ENCODE measurements at regions not wholly inside any gene's neighbourhood (a gene's known extent, or its start where the extent isn't known, plus 50 kb on each side); places are given as distances from the start of the nearest gene placed in this dataset.

DNA sequence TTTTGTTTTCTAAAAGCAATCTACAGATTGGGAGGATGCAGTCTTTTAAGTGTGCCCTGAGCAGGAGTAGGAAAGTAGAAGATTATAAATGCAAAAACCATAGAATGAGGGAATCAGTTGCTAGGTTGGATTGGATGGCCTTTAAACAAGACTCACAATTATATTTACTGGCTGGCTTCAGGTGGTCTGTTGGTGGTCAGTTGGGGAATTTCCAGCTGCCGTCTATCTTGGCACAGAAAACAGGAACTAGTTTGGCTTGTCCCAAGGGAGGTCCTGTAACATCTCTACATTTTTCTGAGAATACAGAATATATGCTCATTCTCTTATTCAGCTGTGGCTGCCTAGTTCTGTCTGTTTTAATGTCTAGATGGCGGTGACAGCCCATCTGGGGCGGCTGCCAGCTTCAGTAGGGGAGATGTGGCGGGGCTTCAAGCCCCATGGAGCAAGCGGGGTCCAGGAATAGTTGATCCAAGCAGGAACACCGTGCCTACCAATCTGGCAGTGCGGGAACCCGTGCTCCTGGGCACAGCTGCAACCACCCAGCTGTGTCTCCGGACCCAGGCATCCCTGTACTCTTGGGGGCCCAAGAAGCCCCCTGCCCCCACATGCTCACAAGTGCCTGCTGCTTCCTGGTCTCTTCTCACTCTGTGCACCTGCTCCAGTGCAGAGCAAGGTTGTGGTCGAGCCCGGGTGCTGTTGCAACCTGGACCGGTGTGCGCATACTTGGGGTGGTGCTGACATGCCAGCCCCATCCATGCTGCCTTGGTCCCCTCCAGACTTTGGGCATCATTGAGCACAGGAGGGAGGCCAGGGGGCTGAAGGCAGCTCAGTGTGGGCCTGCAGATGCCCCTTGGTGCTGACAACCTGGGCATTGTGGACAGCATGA, 1182.6 kb downstream of the AMY1C start:
- TF ChIP-seq, protein P1, sequence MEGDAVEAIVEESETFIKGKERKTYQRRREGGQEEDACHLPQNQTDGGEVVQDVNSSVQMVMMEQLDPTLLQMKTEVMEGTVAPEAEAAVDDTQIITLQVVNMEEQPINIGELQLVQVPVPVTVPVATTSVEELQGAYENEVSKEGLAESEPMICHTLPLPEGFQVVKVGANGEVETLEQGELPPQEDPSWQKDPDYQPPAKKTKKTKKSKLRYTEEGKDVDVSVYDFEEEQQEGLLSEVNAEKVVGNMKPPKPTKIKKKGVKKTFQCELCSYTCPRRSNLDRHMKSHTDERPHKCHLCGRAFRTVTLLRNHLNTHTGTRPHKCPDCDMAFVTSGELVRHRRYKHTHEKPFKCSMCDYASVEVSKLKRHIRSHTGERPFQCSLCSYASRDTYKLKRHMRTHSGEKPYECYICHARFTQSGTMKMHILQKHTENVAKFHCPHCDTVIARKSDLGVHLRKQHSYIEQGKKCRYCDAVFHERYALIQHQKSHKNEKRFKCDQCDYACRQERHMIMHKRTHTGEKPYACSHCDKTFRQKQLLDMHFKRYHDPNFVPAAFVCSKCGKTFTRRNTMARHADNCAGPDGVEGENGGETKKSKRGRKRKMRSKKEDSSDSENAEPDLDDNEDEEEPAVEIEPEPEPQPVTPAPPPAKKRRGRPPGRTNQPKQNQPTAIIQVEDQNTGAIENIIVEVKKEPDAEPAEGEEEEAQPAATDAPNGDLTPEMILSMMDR (IDR thresholded peaks at IDR 0.05), result no peak
- TF ChIP-seq ZFX (IDR thresholded peaks at IDR 0.05; ENCODE audit: borderline replicate concordance), result no peak
